ENCODE measurements at regions not wholly inside any gene's neighbourhood (a gene's known extent, or its start where the extent isn't known, plus 50 kb on each side); places are given as distances from the start of the nearest gene placed in this dataset.

GRCh38 chr16:85422632-85423550, 190.2 kb upstream of the GSE1 start (continued):
- no peak for TF ChIP-seq ZIK1 (CRISPR knock-in tag; IDR thresholded peaks at IDR 0.05; ENCODE audit: borderline replicate concordance, low read depth)
- peak; percentile 96 for TF ChIP-seq ZNF781 (CRISPR knock-in tag; IDR thresholded peaks at IDR 0.05; ENCODE audit: borderline replicate concordance, not compliant biosample characterization)
- TF ChIP-seq RNF2 (conservative IDR thresholded peaks at IDR 0.05; ENCODE audit: low read depth) = 0 out of 2 replicates have a peak, but pooled peaks have one; percentile 30
- TF ChIP-seq ZNF496 (CRISPR knock-in tag; IDR thresholded peaks at IDR 0.05; ENCODE audit: insufficient replicate concordance) = no peak
- peak; percentile 56 for TF ChIP-seq YY1 (IDR thresholded peaks at IDR 0.05; ENCODE audit: insufficient read depth, insufficient replicate concordance, low read depth, low read length)
- TF ChIP-seq, protein P1, sequence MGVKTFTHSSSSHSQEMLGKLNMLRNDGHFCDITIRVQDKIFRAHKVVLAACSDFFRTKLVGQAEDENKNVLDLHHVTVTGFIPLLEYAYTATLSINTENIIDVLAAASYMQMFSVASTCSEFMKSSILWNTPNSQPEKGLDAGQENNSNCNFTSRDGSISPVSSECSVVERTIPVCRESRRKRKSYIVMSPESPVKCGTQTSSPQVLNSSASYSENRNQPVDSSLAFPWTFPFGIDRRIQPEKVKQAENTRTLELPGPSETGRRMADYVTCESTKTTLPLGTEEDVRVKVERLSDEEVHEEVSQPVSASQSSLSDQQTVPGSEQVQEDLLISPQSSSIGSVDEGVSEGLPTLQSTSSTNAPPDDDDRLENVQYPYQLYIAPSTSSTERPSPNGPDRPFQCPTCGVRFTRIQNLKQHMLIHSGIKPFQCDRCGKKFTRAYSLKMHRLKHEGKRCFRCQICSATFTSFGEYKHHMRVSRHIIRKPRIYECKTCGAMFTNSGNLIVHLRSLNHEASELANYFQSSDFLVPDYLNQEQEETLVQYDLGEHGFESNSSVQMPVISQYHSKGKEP (CRISPR knock-in tag; IDR thresholded peaks at IDR 0.05) = no peak
- peak; percentile 76 for TF ChIP-seq ZNF629 (CRISPR knock-in tag; conservative IDR thresholded peaks at IDR 0.05)
- TF ChIP-seq ZNF546 (CRISPR knock-in tag; conservative IDR thresholded peaks at IDR 0.05) = peak; percentile 93; the same call in 1 of the 2 replicates
- peak; percentile 89 for TF ChIP-seq IRF2 (CRISPR knock-in tag; IDR thresholded peaks at IDR 0.05)
- TF ChIP-seq GABPA (IDR thresholded peaks at IDR 0.05; ENCODE audit: low read depth, low read length) = no peak
- peak; percentile 43; the same call in 1 of the 2 replicates for TF ChIP-seq GABPA (CRISPR knock-in tag; IDR thresholded peaks at IDR 0.05; ENCODE audit: low read depth)
- TF ChIP-seq ZFP62 (CRISPR knock-in tag; IDR thresholded peaks at IDR 0.05) = no peak
- peak; percentile 75 for TF ChIP-seq CREM (IDR thresholded peaks at IDR 0.05)
- TF ChIP-seq CREM (CRISPR knock-in tag; IDR thresholded peaks at IDR 0.05) = no peak
- TF ChIP-seq, protein P2, sequence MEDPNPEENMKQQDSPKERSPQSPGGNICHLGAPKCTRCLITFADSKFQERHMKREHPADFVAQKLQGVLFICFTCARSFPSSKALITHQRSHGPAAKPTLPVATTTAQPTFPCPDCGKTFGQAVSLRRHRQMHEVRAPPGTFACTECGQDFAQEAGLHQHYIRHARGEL (CRISPR knock-in tag; IDR thresholded peaks at IDR 0.05) = no peak
- no peak for TF ChIP-seq ZNF549 (CRISPR knock-in tag; IDR thresholded peaks at IDR 0.05)
- peak; percentile 71 for TF ChIP-seq ZBED4 (CRISPR knock-in tag; IDR thresholded peaks at IDR 0.05; ENCODE audit: borderline replicate concordance)
- 0 out of 2 replicates have a peak, but pooled peaks have one; percentile 65 for TF ChIP-seq ZNF776 (CRISPR knock-in tag; IDR thresholded peaks at IDR 0.05)
- peak; percentile 88; the same call in 1 of the 2 replicates for TF ChIP-seq ZNF788 (CRISPR knock-in tag; IDR thresholded peaks at IDR 0.05; ENCODE audit: borderline replicate concordance)
- TF ChIP-seq, protein P3, sequence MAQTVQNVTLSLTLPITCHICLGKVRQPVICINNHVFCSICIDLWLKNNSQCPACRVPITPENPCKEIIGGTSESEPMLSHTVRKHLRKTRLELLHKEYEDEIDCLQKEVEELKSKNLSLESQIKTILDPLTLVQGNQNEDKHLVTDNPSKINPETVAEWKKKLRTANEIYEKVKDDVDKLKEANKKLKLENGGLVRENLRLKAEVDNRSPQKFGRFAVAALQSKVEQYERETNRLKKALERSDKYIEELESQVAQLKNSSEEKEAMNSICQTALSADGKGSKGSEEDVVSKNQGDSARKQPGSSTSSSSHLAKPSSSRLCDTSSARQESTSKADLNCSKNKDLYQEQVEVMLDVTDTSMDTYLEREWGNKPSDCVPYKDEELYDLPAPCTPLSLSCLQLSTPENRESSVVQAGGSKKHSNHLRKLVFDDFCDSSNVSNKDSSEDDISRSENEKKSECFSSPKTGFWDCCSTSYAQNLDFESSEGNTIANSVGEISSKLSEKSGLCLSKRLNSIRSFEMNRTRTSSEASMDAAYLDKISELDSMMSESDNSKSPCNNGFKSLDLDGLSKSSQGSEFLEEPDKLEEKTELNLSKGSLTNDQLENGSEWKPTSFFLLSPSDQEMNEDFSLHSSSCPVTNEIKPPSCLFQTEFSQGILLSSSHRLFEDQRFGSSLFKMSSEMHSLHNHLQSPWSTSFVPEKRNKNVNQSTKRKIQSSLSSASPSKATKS (CRISPR knock-in tag; IDR thresholded peaks at IDR 0.05) = no peak
- peak; percentile 62; the same call in 1 of the 2 replicates for TF ChIP-seq SIX1 (CRISPR knock-in tag; IDR thresholded peaks at IDR 0.05; ENCODE audit: borderline replicate concordance)
- TF ChIP-seq ZNF354B (CRISPR knock-in tag; IDR thresholded peaks at IDR 0.05) = no peak
